ENCODE measurements at regions not wholly inside any gene's neighbourhood (a gene's known extent, or its start where the extent isn't known, plus 50 kb on each side); places are given as distances from the start of the nearest gene placed in this dataset.

- TF ChIP-seq CTCF (conservative IDR thresholded peaks at IDR 0.05), result no peak
Observed at GRCh38 chr16:73210084-73210483, 162.2 kb upstream of the ZFHX3 start.

DNA sequence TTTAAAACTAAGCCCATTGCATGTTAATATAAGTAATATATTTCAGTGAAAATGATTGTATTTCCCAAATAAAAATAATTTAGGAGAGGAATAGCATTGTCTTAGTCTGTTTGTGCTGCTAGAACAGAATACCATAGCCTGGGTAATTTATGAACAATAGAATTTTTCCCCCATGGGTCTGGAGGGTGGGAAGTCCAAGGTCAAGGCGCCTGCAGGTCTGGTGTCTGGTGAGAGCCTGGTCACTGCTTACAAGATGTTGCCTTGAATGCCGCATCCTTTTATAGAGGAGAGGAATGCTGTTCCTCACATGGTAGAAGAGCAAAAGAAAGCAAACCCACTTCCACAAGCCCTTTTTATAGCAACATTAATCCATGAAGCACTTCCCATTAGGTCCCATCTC lies 161.3 kb upstream of the ZFHX3 start:
- H3K9me3 Mint-ChIP-seq, result no peaks in the 10 kb centered on the region
- H3K4me3 Mint-ChIP-seq, result no peak overlapping the region
- H3K36me3 Mint-ChIP-seq, result no peaks in the 10 kb centered on the region
- no peak for TF ChIP-seq CTCF (conservative IDR thresholded peaks at IDR 0.05)
- DNase-seq (ENCODE audit: extremely low spot score, unreplicated experiment), result no peak
- peaks cover 25% of the 10 kb centered on the region for H3K4me1 Mint-ChIP-seq (ENCODE audit: unreplicated experiment)
- H3K27ac Mint-ChIP-seq, result no peak overlapping the region
- H3K27me3 Mint-ChIP-seq, result peaks cover 11% of the 10 kb centered on the region

More at GRCh38 chr16:73210084-73210483, 162.2 kb upstream of the ZFHX3 start:
- H3K36me3 Mint-ChIP-seq, result no peaks in the 10 kb centered on the region
- H3K4me1 Mint-ChIP-seq (ENCODE audit: unreplicated experiment), result peaks cover 27% of the 10 kb centered on the region
- no peak overlapping the region for H3K27ac Mint-ChIP-seq
- H3K4me3 Mint-ChIP-seq, result no peak overlapping the region
- DNase-seq (ENCODE audit: extremely low spot score, unreplicated experiment), result no peak
- H3K27me3 Mint-ChIP-seq, result peaks cover 8% of the 10 kb centered on the region
- H3K9me3 Mint-ChIP-seq, result no peaks in the 10 kb centered on the region

DNA sequence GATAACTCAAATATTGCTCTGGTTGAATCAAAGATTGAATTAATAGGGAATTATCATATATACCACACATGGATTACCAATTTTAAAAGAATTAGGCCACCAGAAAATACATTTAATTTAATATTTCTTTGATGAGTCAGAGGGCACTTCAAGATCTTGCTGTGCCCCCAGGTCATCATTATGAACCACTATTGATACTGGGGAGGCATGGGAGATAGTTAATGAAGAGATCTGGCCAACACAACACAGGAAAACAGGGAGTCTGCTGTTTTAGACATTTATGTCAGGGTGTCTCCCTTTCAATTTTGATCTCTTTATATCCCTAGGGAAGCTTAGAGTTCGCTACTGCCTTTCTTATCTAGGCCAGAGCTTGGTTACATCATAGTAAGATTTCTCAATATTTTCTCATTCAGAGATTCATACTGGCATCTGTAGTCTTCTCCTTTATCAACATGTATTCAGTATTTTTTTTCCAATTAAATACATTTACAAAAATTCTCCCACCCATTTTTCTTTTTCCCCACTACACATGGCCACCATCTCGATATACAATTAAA lies 158.3 kb upstream of the ZFHX3 start:
- DNase-seq (ENCODE audit: extremely low spot score, unreplicated experiment), result no peak
- peaks cover 12% of the 10 kb centered on the region for H3K4me1 Mint-ChIP-seq (ENCODE audit: unreplicated experiment)
- peaks cover 6% of the 10 kb centered on the region for H3K9me3 Mint-ChIP-seq
- H3K36me3 Mint-ChIP-seq, result no peaks in the 10 kb centered on the region
- peaks cover 14% of the 10 kb centered on the region for H3K27me3 Mint-ChIP-seq
- no peak for TF ChIP-seq CTCF (conservative IDR thresholded peaks at IDR 0.05)
- H3K27ac Mint-ChIP-seq, result no peak overlapping the region
- H3K4me3 Mint-ChIP-seq, result no peak overlapping the region

DNA sequence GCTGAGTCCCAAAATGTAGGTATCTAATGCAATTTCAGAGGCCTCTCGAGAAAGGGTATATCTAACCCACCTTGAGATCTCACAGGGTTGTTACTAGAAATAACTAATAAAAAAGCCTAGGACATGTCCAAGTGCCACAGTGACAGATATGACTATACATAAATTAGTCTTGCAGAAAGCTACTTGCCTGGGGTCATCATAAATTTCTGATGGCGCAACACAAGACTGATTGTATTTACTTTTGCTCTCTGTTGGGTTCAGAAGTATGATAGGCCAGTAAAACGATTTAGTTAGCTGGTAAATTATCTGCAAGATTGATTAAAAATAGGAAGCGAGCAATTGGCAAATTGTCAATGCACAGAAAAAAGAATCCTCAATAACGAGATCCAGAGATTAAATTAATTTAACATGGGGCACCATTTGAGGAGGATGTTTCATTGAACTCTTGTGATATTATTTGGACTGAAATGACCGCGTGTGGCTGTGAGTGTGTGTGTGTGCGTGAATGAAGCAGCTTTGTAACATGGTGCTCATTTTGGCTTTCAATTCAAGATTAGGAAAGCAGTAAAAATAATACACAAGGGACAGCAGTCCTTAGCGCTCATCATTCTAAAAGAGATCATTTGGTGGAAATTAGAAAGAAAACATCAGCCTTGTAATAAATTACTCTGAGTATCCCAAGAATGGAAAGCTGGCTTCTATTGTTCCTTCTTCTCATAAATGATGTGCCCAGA lies 157.4 kb upstream of the ZFHX3 start:
- H3K4me3 Mint-ChIP-seq, result no peak overlapping the region
- peaks cover 6% of the 10 kb centered on the region for H3K9me3 Mint-ChIP-seq
- DNase-seq (ENCODE audit: extremely low spot score, unreplicated experiment), result no peak
- peaks cover 12% of the 10 kb centered on the region for H3K4me1 Mint-ChIP-seq (ENCODE audit: unreplicated experiment)
- no peaks in the 10 kb centered on the region for H3K36me3 Mint-ChIP-seq
- no peak for TF ChIP-seq CTCF (conservative IDR thresholded peaks at IDR 0.05)
- peaks cover 13% of the 10 kb centered on the region for H3K27me3 Mint-ChIP-seq
- H3K27ac Mint-ChIP-seq, result no peak overlapping the region

DNA sequence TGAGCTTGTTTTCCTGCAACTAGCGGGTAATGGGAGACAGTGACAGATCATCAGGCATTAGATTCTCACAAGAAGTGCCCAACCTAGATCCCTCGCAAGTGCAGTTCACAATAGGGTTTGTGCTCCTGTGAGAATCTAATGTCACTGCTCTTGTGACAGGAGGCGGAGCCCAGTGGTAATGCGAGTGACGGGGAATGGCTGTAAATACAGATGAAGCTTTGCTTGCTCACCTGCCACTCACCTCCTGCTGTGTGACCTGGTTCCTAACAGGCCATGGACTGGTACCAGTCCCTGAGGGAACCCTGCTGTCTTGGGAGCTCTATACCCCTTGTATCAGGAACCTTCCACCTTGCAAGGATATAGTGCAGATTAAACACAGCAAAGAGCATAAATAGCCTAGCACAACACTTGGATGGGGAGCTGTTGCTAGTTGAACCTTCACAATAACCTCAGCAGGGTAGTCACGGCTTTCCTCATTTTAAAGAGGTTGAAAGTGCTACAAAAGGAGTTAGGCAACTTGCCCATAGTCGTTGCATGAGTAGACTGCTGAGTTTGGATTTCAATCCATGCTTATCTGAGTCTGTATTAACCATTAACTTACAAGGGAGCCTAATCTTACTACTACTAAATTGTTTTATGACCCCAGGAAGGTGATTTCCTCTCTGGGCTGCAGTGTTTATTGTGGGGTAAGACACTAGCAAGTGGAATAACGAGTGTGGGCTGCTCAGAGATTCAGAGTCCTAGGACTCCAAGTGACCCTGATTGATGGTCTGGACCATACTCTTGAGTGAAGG lies 156.6 kb upstream of the ZFHX3 start:
- no peak overlapping the region for H3K27ac Mint-ChIP-seq
- no peak for DNase-seq (ENCODE audit: extremely low spot score, unreplicated experiment)
- H3K27me3 Mint-ChIP-seq, result peaks cover 13% of the 10 kb centered on the region
- no peak overlapping the region for H3K4me3 Mint-ChIP-seq
- peaks cover 6% of the 10 kb centered on the region for H3K9me3 Mint-ChIP-seq
- H3K36me3 Mint-ChIP-seq, result no peaks in the 10 kb centered on the region
- no peak for TF ChIP-seq CTCF (conservative IDR thresholded peaks at IDR 0.05)
- H3K4me1 Mint-ChIP-seq (ENCODE audit: unreplicated experiment), result peaks cover 12% of the 10 kb centered on the region
